ENCODE measurements at regions not wholly inside any gene's neighbourhood (a gene's known extent, or its start where the extent isn't known, plus 50 kb on each side); places are given as distances from the start of the nearest gene placed in this dataset.

- no peak for DNase-seq
Observed at GRCh38 chr20:61128701-61129269, 123.3 kb upstream of the CDH4 start.

GRCh38 chr20:61129311-61129710 lies 122.8 kb upstream of the CDH4 start:
- no peak for DNase-seq

GRCh38 chr20:61130156-61130555 lies 121.9 kb upstream of the CDH4 start:
- no peak for DNase-seq

GRCh38 chr20:61131944-61132343 lies 120.1 kb upstream of the CDH4 start:
- DNase-seq: no peak

GRCh38 chr20:61133611-61134010 lies 118.5 kb upstream of the CDH4 start:
- DNase-seq: no peak

- no peak for DNase-seq
Observed at GRCh38 chr20:61134296-61135030, 117.6 kb upstream of the CDH4 start.

GRCh38 chr20:61135266-61135665 lies 116.8 kb upstream of the CDH4 start:
- no peak for DNase-seq

- no peak for DNase-seq
Observed at GRCh38 chr20:61135968-61136367, 116.1 kb upstream of the CDH4 start.

- no peak for DNase-seq
Observed at GRCh38 chr20:61138566-61138965, 113.5 kb upstream of the CDH4 start.

GRCh38 chr20:61139031-61139430 lies 113.0 kb upstream of the CDH4 start:
- no peak for DNase-seq

- DNase-seq: no peak
Observed at GRCh38 chr20:61140576-61140975, 111.5 kb upstream of the CDH4 start.

- peak in 3 of 14 donors; percentile 1 to 16 (median 7) for DNase-seq
Observed at GRCh38 chr20:61146023-61146422, 106.0 kb upstream of the CDH4 start.

GRCh38 chr20:61149636-61150035 lies 102.4 kb upstream of the CDH4 start:
- no peak for DNase-seq

GRCh38 chr20:61157301-61157700 lies 94.8 kb upstream of the CDH4 start:
- DNase-seq: no peak

GRCh38 chr20:61159957-61160686 lies 91.9 kb upstream of the CDH4 start:
- DNase-seq: no peak

- DNase-seq: no peak
Observed at GRCh38 chr20:61161726-61162390, 90.2 kb upstream of the CDH4 start.

GRCh38 chr20:61162451-61162850 lies 89.6 kb upstream of the CDH4 start:
- DNase-seq: no peak

GRCh38 chr20:61163031-61163430 lies 89.0 kb upstream of the CDH4 start:
- no peak for DNase-seq

GRCh38 chr20:61166324-61166723 lies 85.7 kb upstream of the CDH4 start:
- no peak for DNase-seq

GRCh38 chr20:61168605-61169004 lies 83.5 kb upstream of the CDH4 start:
- no peak for DNase-seq

- DNase-seq: no peak
Observed at GRCh38 chr20:61169874-61170273, 82.2 kb upstream of the CDH4 start.

GRCh38 chr20:61170496-61171320 lies 81.4 kb upstream of the CDH4 start:
- no peak for DNase-seq

Measured in C1 segment of cervical spinal cord (tissue), 14 donors.